ENCODE measurements at regions not wholly inside any gene's neighbourhood (a gene's known extent, or its start where the extent isn't known, plus 50 kb on each side); places are given as distances from the start of the nearest gene placed in this dataset.

DNA sequence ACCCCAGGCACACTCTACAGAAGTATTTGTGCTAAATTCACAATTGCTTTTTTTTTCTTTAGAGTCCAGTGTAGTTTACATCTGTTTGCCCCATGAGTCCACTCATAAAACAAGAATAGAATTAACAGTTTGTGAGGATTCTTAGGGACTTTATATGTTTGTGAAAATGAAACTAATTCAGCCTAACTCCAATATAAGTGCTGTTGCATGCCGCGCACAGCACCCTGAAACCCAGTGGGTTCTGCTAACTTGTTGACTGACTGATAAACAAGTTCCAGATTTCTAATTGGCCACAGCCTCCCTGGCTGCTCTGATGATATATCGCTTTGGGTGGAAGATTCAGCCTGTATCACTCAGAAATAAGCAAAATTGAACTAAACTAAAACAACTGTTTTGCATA lies 561.4 kb downstream of the PKHD1 start:
- DNase-seq (ENCODE audit: low read depth) = no peak
- H3K27me3 ChIP-seq (ENCODE audit: control insufficient read depth, insufficient read depth, low read length) = no peaks in the 10 kb centered on the region
- H3K4me3 ChIP-seq (ENCODE audit: low read depth, low read length) = no peak overlapping the region
- H3K36me3 ChIP-seq (ENCODE audit: control insufficient read depth, insufficient read depth, low read length) = no peaks in the 10 kb centered on the region
- TF ChIP-seq, protein P1, sequence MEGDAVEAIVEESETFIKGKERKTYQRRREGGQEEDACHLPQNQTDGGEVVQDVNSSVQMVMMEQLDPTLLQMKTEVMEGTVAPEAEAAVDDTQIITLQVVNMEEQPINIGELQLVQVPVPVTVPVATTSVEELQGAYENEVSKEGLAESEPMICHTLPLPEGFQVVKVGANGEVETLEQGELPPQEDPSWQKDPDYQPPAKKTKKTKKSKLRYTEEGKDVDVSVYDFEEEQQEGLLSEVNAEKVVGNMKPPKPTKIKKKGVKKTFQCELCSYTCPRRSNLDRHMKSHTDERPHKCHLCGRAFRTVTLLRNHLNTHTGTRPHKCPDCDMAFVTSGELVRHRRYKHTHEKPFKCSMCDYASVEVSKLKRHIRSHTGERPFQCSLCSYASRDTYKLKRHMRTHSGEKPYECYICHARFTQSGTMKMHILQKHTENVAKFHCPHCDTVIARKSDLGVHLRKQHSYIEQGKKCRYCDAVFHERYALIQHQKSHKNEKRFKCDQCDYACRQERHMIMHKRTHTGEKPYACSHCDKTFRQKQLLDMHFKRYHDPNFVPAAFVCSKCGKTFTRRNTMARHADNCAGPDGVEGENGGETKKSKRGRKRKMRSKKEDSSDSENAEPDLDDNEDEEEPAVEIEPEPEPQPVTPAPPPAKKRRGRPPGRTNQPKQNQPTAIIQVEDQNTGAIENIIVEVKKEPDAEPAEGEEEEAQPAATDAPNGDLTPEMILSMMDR (IDR thresholded peaks at IDR 0.05; ENCODE audit: insufficient read depth, low read length, poor library complexity, severe bottlenecking) = no peak

DNA sequence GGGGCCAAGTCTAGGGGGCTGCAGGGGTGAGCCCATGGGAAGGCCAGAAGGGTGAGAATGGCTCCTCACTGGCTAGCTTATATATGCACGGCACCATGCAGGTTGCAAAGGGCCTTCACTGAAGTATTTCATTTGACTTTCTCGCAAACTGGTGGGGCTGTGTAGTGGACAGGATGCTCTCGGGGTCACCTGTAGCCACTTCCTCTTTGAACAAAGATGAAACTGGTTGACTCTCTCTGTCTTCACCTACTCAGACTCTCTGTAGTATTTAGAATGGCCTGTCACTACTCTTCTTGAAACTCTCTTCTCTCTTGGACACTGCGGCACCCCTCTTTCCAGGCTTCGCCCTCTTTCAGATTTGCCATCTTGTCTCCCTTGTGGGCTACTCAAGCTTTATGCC lies 560.5 kb downstream of the PKHD1 start:
- no peaks in the 10 kb centered on the region for H3K36me3 ChIP-seq (ENCODE audit: control insufficient read depth, insufficient read depth, low read length)
- DNase-seq (ENCODE audit: low read depth) = no peak
- TF ChIP-seq, protein P1 (IDR thresholded peaks at IDR 0.05; ENCODE audit: insufficient read depth, low read length, poor library complexity, severe bottlenecking) = no peak
- no peak overlapping the region for H3K4me3 ChIP-seq (ENCODE audit: low read depth, low read length)
- H3K27me3 ChIP-seq (ENCODE audit: control insufficient read depth, insufficient read depth, low read length) = no peaks in the 10 kb centered on the region

DNA sequence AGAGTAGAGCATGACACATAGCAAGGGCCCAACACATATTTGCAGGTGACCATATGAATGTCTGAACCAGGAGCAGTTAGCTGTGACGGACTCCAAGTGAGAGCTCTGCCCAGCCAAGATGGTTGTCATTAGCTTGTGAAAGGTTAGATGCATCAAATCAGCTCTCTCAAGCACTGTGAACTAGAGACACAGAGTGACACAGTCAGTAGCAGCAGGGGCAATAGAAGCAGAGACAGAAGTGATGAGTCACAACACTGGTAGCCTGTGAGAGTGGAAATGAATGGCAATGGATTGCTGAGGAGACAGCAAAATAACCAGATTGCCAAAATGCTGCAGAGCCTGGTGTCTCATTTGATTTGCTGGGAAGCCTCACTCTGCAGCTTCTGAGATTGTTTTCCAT lies 558.9 kb downstream of the PKHD1 start:
- no peaks in the 10 kb centered on the region for H3K36me3 ChIP-seq (ENCODE audit: control insufficient read depth, insufficient read depth, low read length)
- peak; percentile 29 for DNase-seq (ENCODE audit: low read depth)
- H3K27me3 ChIP-seq (ENCODE audit: control insufficient read depth, insufficient read depth, low read length) = no peaks in the 10 kb centered on the region
- TF ChIP-seq, protein P1 (IDR thresholded peaks at IDR 0.05; ENCODE audit: insufficient read depth, low read length, poor library complexity, severe bottlenecking) = no peak
- no peak overlapping the region for H3K4me3 ChIP-seq (ENCODE audit: low read depth, low read length)

DNA sequence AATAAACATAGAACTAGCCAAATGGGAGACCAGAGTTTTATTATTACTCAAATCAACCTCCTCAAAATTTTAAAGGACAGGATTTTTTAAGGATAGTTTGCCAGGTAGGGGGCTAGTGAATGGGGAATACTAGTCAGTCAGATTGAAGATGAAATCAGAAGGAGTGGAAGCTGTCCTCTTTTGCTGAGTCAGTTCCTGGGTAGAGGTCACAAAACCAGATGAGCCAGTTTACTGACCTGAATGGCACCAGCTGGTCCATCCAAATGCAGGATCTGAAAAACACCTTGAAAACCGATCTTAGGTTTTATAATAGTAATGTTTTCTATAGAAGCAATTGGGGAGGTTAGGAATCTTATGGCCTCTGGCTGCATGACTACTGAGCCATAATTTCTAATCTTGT lies 558.2 kb downstream of the PKHD1 start:
- TF ChIP-seq, protein P1 (IDR thresholded peaks at IDR 0.05; ENCODE audit: insufficient read depth, low read length, poor library complexity, severe bottlenecking) = no peak
- no peak overlapping the region for H3K4me3 ChIP-seq (ENCODE audit: low read depth, low read length)
- no peaks in the 10 kb centered on the region for H3K36me3 ChIP-seq (ENCODE audit: control insufficient read depth, insufficient read depth, low read length)
- H3K27me3 ChIP-seq (ENCODE audit: control insufficient read depth, insufficient read depth, low read length) = no peaks in the 10 kb centered on the region
- no peak for DNase-seq (ENCODE audit: low read depth)

DNA sequence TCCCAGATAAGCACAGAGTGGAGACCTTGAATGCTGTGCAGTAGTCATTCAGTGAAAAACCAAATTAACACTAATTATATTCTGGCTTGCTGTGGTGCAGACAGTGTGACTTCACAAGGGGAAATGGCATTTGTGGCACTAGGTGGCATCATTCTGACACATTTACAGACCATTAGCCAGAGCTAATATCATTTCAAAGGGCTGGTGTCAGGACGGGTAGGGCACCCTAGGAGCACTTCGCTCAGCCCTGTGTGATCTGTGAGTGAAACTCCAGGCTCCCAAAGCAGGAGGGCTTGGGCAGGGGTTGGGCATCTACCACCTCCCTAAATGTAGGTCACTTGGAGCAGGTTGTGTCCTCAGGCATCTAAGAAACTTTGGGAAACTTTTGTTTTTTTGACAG lies 555.8 kb downstream of the PKHD1 start:
- no peak for DNase-seq (ENCODE audit: low read depth)
- H3K27me3 ChIP-seq (ENCODE audit: control insufficient read depth, insufficient read depth, low read length) = no peaks in the 10 kb centered on the region
- H3K4me3 ChIP-seq (ENCODE audit: low read depth, low read length) = no peak overlapping the region
- TF ChIP-seq, protein P1 (IDR thresholded peaks at IDR 0.05; ENCODE audit: insufficient read depth, low read length, poor library complexity, severe bottlenecking) = no peak
- no peaks in the 10 kb centered on the region for H3K36me3 ChIP-seq (ENCODE audit: control insufficient read depth, insufficient read depth, low read length)

DNA sequence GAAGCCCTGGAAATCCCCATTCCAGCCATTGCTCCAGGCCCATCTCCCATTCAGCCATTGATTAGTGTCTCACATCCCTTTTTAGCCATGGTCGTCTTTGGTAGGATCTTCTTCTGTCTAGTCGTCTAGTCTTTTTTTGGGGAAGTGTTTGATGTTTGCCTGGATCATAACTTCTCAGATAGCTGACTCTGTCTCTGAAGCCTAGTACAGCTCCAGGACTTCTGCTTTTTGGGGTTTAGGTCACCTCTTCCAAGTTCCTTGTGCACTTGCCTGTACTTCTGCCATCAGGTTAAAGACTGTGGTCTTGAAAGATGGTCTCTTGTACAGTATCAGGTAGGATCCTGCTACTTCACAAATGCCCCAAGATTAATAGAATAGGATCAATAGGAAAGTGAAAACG lies 553.5 kb downstream of the PKHD1 start:
- DNase-seq (ENCODE audit: low read depth) = no peak
- TF ChIP-seq, protein P1 (IDR thresholded peaks at IDR 0.05; ENCODE audit: insufficient read depth, low read length, poor library complexity, severe bottlenecking) = no peak
- Histone ChIP-seq H3K4me3 (ENCODE audit: low read depth, low read length) (no peak overlapping the region), H3K27me3 (ENCODE audit: control insufficient read depth, insufficient read depth, low read length) (no peaks in the 10 kb centered on the region), H3K36me3 (ENCODE audit: control insufficient read depth, insufficient read depth, low read length) (no peaks in the 10 kb centered on the region)
